HG02938 (cell line): ENCODE measurements at regions not wholly inside any gene's neighbourhood (a gene's known extent, or its start where the extent isn't known, plus 50 kb on each side); places are given as distances from the start of the nearest gene placed in this dataset.
"Not testable (repeated sequence)": the region's sequence is repeated elsewhere in the genome, so short reads cannot be mapped to it uniquely, and the experiment has no call there.

ENCODE experiments used
- ATAC-seq: cut with Tn5 transposase; IDR thresholded peaks from one replicate; pipeline ENCODE4 v1.9.1; 2021; ENCODE audit warnings: mild to moderate bottlenecking, moderate library complexity; ENCODE audit not compliant: unreplicated experiment

GRCh38 chr2:89756616-89757015 is 1065.1 kb downstream of the RPIA start:
- ATAC-seq = not testable (repeated sequence)

- not testable (repeated sequence) for ATAC-seq
These were observed 1067.0 kb downstream of the RPIA start for GRCh38 chr2:89758332-89759026.

- not testable (repeated sequence) for ATAC-seq
These were observed 1069.3 kb downstream of the RPIA start for GRCh38 chr2:89760762-89761161.

- ATAC-seq = not testable (repeated sequence)
These were observed 1069.7 kb downstream of the RPIA start for GRCh38 chr2:89761171-89761570.

GRCh38 chr2:89761863-89762262 is 1070.4 kb downstream of the RPIA start:
- not testable (repeated sequence) for ATAC-seq

- not testable (repeated sequence) for ATAC-seq
These were observed 1071.2 kb downstream of the RPIA start for GRCh38 chr2:89762461-89763253.

- ATAC-seq = no peak
These were observed 1071.7 kb downstream of the RPIA start for GRCh38 chr2:89763254-89763580.

GRCh38 chr2:89763581-89764485 is 1072.4 kb downstream of the RPIA start:
- ATAC-seq = no peak

GRCh38 chr2:89764571-89765360 is 1073.3 kb downstream of the RPIA start:
- not testable (repeated sequence) for ATAC-seq

- not testable (repeated sequence) for ATAC-seq
These were observed 1073.9 kb downstream of the RPIA start for GRCh38 chr2:89765361-89765718.

GRCh38 chr2:89766141-89766990 is 1074.9 kb downstream of the RPIA start:
- not testable (repeated sequence) for ATAC-seq

- not testable (repeated sequence) for ATAC-seq
These were observed 1075.6 kb downstream of the RPIA start for GRCh38 chr2:89767058-89767457.

- no peak for ATAC-seq
These were observed 1076.3 kb downstream of the RPIA start for GRCh38 chr2:89767572-89768435.

GRCh38 chr2:89775885-89776284 is 1084.4 kb downstream of the RPIA start:
- ATAC-seq = no peak

GRCh38 chr2:89780318-89780717 is 1088.8 kb downstream of the RPIA start:
- ATAC-seq = no peak

GRCh38 chr2:89781962-89782361 is 1090.5 kb downstream of the RPIA start:
- ATAC-seq = no peak

GRCh38 chr2:89784960-89785359 is 1093.5 kb downstream of the RPIA start:
- no peak for ATAC-seq

GRCh38 chr2:89785528-89785927 is 1094.1 kb downstream of the RPIA start:
- not testable (repeated sequence) for ATAC-seq

- ATAC-seq = not testable (repeated sequence)
These were observed 1095.2 kb downstream of the RPIA start for GRCh38 chr2:89786642-89787041.
